ENCODE measurements at regions not wholly inside any gene's neighbourhood (a gene's known extent, or its start where the extent isn't known, plus 50 kb on each side); places are given as distances from the start of the nearest gene placed in this dataset.

DNA sequence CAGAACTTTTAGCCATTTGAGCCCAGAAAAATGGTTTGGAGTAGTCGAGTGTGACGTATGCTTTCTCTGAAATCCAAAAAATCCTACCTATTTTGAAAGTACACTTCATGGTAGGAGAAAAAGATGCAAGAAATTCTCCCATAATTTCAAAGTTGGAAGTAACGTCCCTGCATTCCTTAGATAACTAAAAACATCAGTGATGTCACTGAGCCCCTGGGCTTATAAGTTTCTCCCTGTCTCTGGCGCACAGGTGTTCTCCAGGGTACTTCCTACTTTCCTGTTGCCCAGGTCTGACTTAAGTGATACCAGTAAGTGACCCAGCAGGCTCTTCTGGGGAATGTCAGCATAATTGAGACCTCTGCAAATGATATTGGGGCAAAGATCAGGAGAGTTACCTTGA is 90.5 kb upstream of the WDR1 start:
- no peak for DNase-seq (ENCODE audit: unreplicated experiment)
- no TSS peak for BruUV-seq (replicated peaks)
- TF ChIP-seq, protein P1, sequence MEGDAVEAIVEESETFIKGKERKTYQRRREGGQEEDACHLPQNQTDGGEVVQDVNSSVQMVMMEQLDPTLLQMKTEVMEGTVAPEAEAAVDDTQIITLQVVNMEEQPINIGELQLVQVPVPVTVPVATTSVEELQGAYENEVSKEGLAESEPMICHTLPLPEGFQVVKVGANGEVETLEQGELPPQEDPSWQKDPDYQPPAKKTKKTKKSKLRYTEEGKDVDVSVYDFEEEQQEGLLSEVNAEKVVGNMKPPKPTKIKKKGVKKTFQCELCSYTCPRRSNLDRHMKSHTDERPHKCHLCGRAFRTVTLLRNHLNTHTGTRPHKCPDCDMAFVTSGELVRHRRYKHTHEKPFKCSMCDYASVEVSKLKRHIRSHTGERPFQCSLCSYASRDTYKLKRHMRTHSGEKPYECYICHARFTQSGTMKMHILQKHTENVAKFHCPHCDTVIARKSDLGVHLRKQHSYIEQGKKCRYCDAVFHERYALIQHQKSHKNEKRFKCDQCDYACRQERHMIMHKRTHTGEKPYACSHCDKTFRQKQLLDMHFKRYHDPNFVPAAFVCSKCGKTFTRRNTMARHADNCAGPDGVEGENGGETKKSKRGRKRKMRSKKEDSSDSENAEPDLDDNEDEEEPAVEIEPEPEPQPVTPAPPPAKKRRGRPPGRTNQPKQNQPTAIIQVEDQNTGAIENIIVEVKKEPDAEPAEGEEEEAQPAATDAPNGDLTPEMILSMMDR (IDR thresholded peaks at IDR 0.05; ENCODE audit: unreplicated experiment) = no peak
- Mint-ChIP-seq H3K27ac (ENCODE audit: low read depth, unreplicated experiment) (no peak overlapping the region), H3K9me3 (ENCODE audit: unreplicated experiment) (peaks cover 17% of the 10 kb centered on the region), H3K4me3 (ENCODE audit: unreplicated experiment) (no peak overlapping the region), H3K36me3 (ENCODE audit: insufficient read depth, unreplicated experiment) (no peaks in the 10 kb centered on the region), H3K27me3 (ENCODE audit: insufficient read depth, unreplicated experiment) (no peaks in the 10 kb centered on the region), H3K4me1 (ENCODE audit: insufficient read depth, unreplicated experiment) (no peaks in the 10 kb centered on the region)
- ChIA-PET POLR2A (no interaction called here), CTCF (interaction anchor here (0.8 to 1.0 kb wide), 2 partner anchors 27 to 34 kb away, joined by 3 read pairs; no protein-coding TSS in a partner anchor)
- intact Hi-C loops (cut with micrococcal nuclease) = no loop called here

DNA sequence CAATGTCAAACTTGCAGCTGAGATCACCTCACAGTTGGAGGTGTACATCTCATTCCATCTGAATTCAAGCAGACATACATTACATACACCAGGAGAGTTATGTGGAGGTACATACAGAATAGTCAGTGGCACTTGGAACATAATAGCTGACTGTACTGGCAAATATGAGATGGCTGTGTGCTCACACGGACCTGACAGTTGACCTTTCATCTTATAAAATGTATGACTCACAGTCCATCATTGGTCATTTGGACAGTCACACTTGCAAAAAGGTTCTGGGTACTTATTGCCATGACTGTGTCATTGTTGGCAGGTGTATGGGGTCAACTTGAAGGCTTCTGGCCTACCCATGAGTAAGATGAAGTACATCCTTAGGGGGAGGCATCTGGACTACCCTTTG is 88.6 kb upstream of the WDR1 start:
- no peaks in the 10 kb centered on the region for H3K4me1 Mint-ChIP-seq (ENCODE audit: insufficient read depth, unreplicated experiment)
- intact Hi-C loops (cut with micrococcal nuclease) = no loop called here
- H3K27me3 Mint-ChIP-seq (ENCODE audit: insufficient read depth, unreplicated experiment) = no peaks in the 10 kb centered on the region
- no peak overlapping the region for H3K4me3 Mint-ChIP-seq (ENCODE audit: unreplicated experiment)
- H3K27ac Mint-ChIP-seq (ENCODE audit: low read depth, unreplicated experiment) = no peak overlapping the region
- POLR2A ChIA-PET = interaction anchor here (1.3 kb wide), 1 partner anchor 30 kb away, joined by 4 read pairs; no protein-coding TSS in a partner anchor
- BruUV-seq (replicated peaks) = no TSS peak
- peaks cover 17% of the 10 kb centered on the region for H3K9me3 Mint-ChIP-seq (ENCODE audit: unreplicated experiment)
- DNase-seq (ENCODE audit: unreplicated experiment) = peak; percentile 13
- no peaks in the 10 kb centered on the region for H3K36me3 Mint-ChIP-seq (ENCODE audit: insufficient read depth, unreplicated experiment)
- CTCF ChIA-PET = interaction anchor here (0.9 to 1.7 kb wide), 3 partner anchors 29 to 47 kb away, joined by 3 to 5 read pairs (median 4); no protein-coding TSS in a partner anchor
- TF ChIP-seq, protein P1 (IDR thresholded peaks at IDR 0.05; ENCODE audit: unreplicated experiment) = no peak

DNA sequence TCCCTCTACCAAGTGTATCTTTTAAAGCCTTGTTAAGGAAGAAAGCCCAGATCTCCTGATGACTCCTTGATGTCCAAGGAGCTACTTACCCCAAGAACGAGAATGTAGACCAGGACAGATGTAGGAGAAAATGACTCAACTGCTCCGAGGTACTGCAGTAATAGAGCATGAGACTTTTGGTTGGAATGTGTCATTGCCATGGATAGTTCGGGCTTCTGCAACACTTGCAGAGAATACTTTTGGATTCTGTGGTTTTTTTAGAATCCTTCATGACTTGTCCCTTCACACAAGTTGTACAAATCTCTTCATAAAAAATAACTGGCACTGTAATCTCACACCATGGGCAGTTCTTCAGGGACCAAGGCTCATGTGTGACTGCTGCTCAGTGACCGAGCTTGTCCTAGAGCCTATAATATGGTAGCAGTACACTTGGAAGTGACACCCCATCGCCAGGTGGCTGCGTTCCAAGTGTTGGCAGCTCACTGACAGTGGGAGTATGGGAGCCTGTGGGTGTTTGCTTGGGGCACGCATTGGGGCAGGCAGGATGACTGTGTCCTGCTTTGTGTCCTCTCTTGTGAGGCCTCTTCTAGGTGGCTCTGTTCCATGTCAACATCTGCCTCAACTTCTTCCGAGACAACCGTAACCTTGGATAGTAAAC is 87.9 kb upstream of the WDR1 start:
- H3K27me3 Mint-ChIP-seq (ENCODE audit: insufficient read depth, unreplicated experiment) = no peaks in the 10 kb centered on the region
- TF ChIP-seq, protein P1 (IDR thresholded peaks at IDR 0.05; ENCODE audit: unreplicated experiment) = no peak
- intact Hi-C loops (cut with micrococcal nuclease) = no loop called here
- H3K27ac Mint-ChIP-seq (ENCODE audit: low read depth, unreplicated experiment) = no peak overlapping the region
- CTCF ChIA-PET = interaction anchor here (1.7 kb wide), 1 partner anchor 29 kb away, joined by 4 read pairs; no protein-coding TSS in a partner anchor
- no TSS peak for BruUV-seq (replicated peaks)
- H3K36me3 Mint-ChIP-seq (ENCODE audit: insufficient read depth, unreplicated experiment) = no peaks in the 10 kb centered on the region
- POLR2A ChIA-PET = no interaction called here
- H3K4me1 Mint-ChIP-seq (ENCODE audit: insufficient read depth, unreplicated experiment) = no peaks in the 10 kb centered on the region
- DNase-seq (ENCODE audit: unreplicated experiment) = no peak
- H3K9me3 Mint-ChIP-seq (ENCODE audit: unreplicated experiment) = peaks cover 17% of the 10 kb centered on the region
- H3K4me3 Mint-ChIP-seq (ENCODE audit: unreplicated experiment) = no peak overlapping the region

DNA sequence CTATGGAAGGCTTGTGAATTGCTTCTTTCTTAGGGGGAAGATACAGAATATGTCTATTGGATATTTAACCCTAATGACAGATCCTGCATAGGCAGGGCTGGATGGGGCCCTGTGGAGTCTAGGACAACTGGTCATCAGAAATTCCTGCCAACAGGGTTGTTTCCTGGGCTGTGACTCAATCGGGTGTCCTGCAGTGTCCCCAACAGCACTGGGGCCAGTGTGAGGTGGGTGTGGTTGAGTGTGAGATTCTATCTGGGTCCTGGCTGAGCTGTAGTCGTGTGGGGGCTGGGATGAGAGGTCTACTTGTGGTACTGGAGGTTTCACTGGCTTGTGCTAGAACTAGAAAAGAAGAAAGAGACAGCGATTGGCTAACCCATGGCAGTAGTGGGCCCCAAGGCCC is 87.3 kb upstream of the WDR1 start:
- Mint-ChIP-seq H3K27ac (ENCODE audit: low read depth, unreplicated experiment) (no peak overlapping the region), H3K4me3 (ENCODE audit: unreplicated experiment) (no peak overlapping the region), H3K4me1 (ENCODE audit: insufficient read depth, unreplicated experiment) (no peaks in the 10 kb centered on the region), H3K9me3 (ENCODE audit: unreplicated experiment) (peaks cover 17% of the 10 kb centered on the region), H3K36me3 (ENCODE audit: insufficient read depth, unreplicated experiment) (no peaks in the 10 kb centered on the region), H3K27me3 (ENCODE audit: insufficient read depth, unreplicated experiment) (no peaks in the 10 kb centered on the region)
- POLR2A ChIA-PET = no interaction called here
- no TSS peak for BruUV-seq (replicated peaks)
- no peak for DNase-seq (ENCODE audit: unreplicated experiment)
- TF ChIP-seq, protein P1 (IDR thresholded peaks at IDR 0.05; ENCODE audit: unreplicated experiment) = no peak
- CTCF ChIA-PET = interaction anchor here (1.7 kb wide), 1 partner anchor 30 kb away, joined by 4 read pairs; no protein-coding TSS in a partner anchor
- intact Hi-C loops (cut with micrococcal nuclease) = no loop called here
